ENCODE measurements at regions not wholly inside any gene's neighbourhood (a gene's known extent, or its start where the extent isn't known, plus 50 kb on each side); places are given as distances from the start of the nearest gene placed in this dataset.
A peak's percentile ranks its signal among the peaks of the same experiment; 100 is the strongest.
"Not testable (repeated sequence)": the region's sequence is repeated elsewhere in the genome, so short reads cannot be mapped to it uniquely, and the experiment has no call there.

DNA sequence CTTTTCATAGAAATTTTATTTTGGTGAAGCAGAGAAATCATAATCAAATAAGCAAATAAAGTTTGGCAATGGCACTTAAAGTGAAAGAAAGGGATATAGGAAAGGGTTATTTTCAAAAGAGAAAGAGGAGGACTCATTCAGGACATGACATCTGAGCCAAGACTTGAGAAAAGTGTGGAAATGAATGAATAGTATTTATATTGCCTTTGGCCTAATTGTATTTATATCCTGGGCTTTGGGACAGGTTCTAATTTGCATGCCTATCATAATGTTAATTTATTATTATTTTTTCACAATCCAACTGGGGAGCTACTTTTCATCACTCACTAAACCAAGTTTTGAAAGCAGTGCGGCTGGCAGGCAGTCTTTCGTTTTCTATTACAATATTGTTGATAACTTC lies 376.8 kb downstream of the HGF start:
- no peak for DNase-seq (ENCODE audit: low read depth, low spot score)
- TF ChIP-seq, protein P1, sequence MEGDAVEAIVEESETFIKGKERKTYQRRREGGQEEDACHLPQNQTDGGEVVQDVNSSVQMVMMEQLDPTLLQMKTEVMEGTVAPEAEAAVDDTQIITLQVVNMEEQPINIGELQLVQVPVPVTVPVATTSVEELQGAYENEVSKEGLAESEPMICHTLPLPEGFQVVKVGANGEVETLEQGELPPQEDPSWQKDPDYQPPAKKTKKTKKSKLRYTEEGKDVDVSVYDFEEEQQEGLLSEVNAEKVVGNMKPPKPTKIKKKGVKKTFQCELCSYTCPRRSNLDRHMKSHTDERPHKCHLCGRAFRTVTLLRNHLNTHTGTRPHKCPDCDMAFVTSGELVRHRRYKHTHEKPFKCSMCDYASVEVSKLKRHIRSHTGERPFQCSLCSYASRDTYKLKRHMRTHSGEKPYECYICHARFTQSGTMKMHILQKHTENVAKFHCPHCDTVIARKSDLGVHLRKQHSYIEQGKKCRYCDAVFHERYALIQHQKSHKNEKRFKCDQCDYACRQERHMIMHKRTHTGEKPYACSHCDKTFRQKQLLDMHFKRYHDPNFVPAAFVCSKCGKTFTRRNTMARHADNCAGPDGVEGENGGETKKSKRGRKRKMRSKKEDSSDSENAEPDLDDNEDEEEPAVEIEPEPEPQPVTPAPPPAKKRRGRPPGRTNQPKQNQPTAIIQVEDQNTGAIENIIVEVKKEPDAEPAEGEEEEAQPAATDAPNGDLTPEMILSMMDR (IDR thresholded peaks at IDR 0.05; ENCODE audit: low read depth, low read length): no peak
- no peak overlapping the region for H3K4me3 ChIP-seq (ENCODE audit: low read depth, low read length)
- in situ Hi-C loops (cut with HindIII; ENCODE audit: low sequenced_read_pairs): no loop called here

DNA sequence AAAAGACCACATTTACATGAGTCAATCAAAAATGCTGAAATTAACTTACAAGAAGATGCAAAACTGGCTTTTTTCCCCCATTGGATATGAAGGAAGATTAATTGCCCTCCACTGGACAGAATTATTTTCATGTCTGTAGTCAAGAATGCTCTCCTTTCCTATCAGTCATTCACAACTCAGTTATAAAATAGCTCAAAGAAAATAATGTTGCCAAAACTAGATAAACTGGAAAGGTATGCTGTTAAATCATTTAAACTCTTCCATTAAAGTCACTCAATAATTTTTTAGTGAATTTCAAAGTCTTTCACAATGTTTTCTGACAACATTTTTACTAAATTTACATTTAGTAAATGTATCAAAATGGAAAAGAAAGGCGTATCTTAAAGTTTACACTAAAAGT lies 384.5 kb downstream of the HGF start:
- TF ChIP-seq, protein P1 (IDR thresholded peaks at IDR 0.05; ENCODE audit: low read depth, low read length): no peak
- in situ Hi-C loops (cut with HindIII; ENCODE audit: low sequenced_read_pairs): no loop called here
- no peak for DNase-seq (ENCODE audit: low read depth, low spot score)
- H3K4me3 ChIP-seq (ENCODE audit: low read depth, low read length): no peak overlapping the region

DNA sequence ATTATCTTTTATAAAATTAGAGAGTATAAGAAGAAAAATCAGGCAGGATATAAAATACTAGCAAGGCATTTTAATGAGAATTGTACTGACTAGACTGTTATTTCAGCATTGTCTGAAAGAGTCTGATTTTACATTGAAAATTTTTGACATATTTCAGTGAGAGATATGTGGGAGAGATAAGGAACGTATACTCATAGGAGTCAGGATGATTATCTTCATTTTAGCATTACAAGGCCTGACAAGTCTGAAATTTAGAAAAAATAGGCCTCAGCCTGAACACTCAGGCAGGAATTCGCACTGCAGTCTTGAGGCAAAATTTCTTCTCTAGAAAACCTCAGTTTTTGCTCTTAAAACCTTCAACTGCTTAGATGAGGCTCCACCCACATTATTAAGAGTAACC lies 386.0 kb downstream of the HGF start:
- in situ Hi-C loops (cut with HindIII; ENCODE audit: low sequenced_read_pairs): no loop called here
- H3K4me3 ChIP-seq (ENCODE audit: low read depth, low read length): no peak overlapping the region
- TF ChIP-seq, protein P1 (IDR thresholded peaks at IDR 0.05; ENCODE audit: low read depth, low read length): no peak
- DNase-seq (ENCODE audit: low read depth, low spot score): no peak

DNA sequence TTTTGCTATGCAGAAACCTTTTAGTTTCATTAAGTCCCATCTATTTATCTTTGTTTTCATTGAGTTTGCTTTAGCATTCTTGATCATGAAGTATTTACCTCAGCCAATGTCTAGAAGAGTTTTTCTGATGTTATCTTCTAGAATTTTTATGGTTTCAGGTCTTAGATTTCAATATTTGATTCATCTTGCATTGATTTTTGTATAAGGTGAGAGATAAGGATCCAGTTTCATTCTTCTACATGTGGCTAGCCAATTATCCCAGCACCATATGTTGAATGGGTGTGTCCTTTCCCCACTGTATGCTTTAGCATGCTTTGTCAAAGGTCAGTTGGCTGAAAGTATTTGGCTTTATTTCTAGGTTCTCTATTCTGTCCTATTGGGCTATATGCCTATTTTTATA lies 395.2 kb downstream of the HGF start:
- in situ Hi-C loops (cut with HindIII; ENCODE audit: low sequenced_read_pairs); DNase-seq (ENCODE audit: low read depth, low spot score); H3K4me3 ChIP-seq (ENCODE audit: low read depth, low read length): not testable (repeated sequence)

DNA sequence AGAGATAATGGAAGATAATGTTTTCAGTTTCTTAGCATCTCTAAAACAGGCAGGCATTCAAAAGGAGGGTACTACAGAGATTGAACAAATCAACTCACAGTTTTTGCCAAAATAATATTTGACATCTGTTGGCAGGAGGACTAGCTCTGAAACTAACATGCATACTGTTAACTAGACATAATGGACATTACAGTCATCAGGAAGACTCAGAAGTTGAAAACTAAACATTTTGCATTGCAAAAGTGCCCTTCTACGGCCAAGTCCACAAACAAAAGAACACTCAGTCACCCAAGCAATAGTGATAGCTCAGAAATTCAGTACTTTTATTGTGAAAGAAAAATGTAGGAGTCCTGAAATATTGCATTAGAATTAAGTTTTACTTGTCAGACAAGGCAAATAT lies 399.0 kb downstream of the HGF start:
- in situ Hi-C loops (cut with HindIII; ENCODE audit: low sequenced_read_pairs): no loop called here
- TF ChIP-seq, protein P1 (IDR thresholded peaks at IDR 0.05; ENCODE audit: low read depth, low read length): no peak
- H3K4me3 ChIP-seq (ENCODE audit: low read depth, low read length): no peak overlapping the region
- no peak for DNase-seq (ENCODE audit: low read depth, low spot score)

DNA sequence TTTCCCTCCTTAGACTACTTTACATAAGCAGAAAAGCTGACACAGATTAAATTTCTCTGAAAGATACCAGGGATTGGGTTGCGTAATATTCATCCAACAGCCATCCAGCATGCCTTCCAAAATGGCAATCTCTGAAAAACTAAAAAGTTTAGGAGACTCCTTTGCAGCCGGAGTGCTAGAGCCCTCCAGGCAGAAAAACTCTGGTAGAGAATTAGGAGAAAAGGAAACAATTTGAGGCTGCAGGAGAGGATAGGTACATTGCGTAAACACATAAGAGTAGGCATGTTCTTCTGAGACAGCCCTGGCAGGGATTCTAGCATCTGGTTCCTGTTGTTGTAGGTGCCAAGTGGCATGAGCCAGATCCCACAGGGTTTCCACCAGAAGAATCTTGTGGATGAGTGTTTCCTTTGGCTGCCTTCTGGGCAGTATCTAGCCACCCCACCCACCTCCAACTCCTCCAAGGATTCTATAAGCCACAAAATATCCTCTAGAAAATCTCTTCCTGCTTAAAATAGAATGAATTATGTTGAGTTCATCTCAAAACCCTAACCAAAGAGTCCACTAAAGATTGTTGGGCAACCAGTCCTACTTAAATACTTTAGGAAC lies 402.4 kb downstream of the HGF start:
- H3K4me3 ChIP-seq (ENCODE audit: low read depth, low read length): no peak overlapping the region
- TF ChIP-seq, protein P1 (IDR thresholded peaks at IDR 0.05; ENCODE audit: low read depth, low read length): no peak
- in situ Hi-C loops (cut with HindIII; ENCODE audit: low sequenced_read_pairs): no loop called here
- peak; percentile 46 for DNase-seq (ENCODE audit: low read depth, low spot score)

DNA sequence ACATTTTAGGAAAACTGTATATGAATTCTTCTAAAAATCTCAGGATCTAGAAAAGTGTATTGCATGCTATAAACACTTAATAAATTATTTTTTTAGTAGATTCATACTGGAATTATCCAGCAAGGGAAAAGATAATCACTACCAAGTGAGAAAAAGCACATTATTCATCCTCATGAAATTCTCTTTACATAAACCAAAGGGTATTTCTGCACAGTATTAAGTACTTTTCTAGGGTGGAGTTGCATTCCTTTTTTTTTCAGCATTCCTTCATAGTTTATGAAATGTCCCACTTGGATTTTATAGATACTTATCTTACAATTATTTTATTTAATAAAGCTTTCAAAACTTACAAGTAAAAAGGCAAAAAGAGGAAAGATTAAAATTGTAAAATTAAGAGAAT lies 403.3 kb downstream of the HGF start:
- no peak overlapping the region for H3K4me3 ChIP-seq (ENCODE audit: low read depth, low read length)
- TF ChIP-seq, protein P1 (IDR thresholded peaks at IDR 0.05; ENCODE audit: low read depth, low read length): no peak
- in situ Hi-C loops (cut with HindIII; ENCODE audit: low sequenced_read_pairs): no loop called here
- no peak for DNase-seq (ENCODE audit: low read depth, low spot score)

Data from astrocyte of the spinal cord (primary cell).